Endothelial cell of umbilical vein (primary cell): ENCODE measurements at regions not wholly inside any gene's neighbourhood (a gene's known extent, or its start where the extent isn't known, plus 50 kb on each side); places are given as distances from the start of the nearest gene placed in this dataset.

Experiments used
- BruUV-seq: library from RNA; stranded (reverse); fragments of 400-500 nt; replicated peaks from 2 replicates; lab custom pipeline; 2021; lab: Mats Ljungman, UMichigan
- CTCF ChIA-PET: fragments of 300-600, 350-600 bp; sonication (Branson Sonifier 250); formaldehyde crosslinking; loops from one replicate; lab custom pipeline; 2021; ENCODE audit warnings: antibody characterized with exemption, inconsistent platforms; lab: Charles Lee
- POLR2A ChIA-PET: fragments of 300-600, 350-600 bp; sonication (Branson Sonifier 250); formaldehyde crosslinking; loops from one replicate; lab custom pipeline; 2021; ENCODE audit warnings: antibody characterized with exemption, inconsistent platforms; lab: Charles Lee
- DNase-seq: peaks from one replicate; pipeline ENCODE4 v3.0.0-alpha.2; 2011; ENCODE audit warnings: low read depth, low spot score
- FAIRE-seq: peaks from 2 replicates; lab custom pipeline; 2011; peaks lifted over from hg19 to GRCh38; lab: Jason Lieb, UNC
- H2AFZ ChIP-seq: 2 replicates; pipeline ENCODE4 v1.6.0; 2012; ENCODE audit warnings: low read depth, low read length, control low read depth, inconsistent platforms
- H3K27ac ChIP-seq: 2 replicates; pipeline ENCODE4 v1.5.1; 2011; ENCODE audit warnings: low read depth, mild to moderate bottlenecking, control low read depth, low read length, moderate library complexity; ENCODE audit not compliant: insufficient read depth
- H3K27me3 ChIP-seq, 2 experiments: 2 replicates each; pipeline versions ENCODE4 v1.6.0 to v1.6.1; 2011; ENCODE audit warnings: low read length in 2 of 2, mixed read lengths in 1 of 2; ENCODE audit not compliant: control insufficient read depth in 2 of 2, insufficient read depth in 2 of 2
- H3K36me3 ChIP-seq, 2 experiments: 2 replicates in 1 of 2; 3 replicates in 1 of 2; pipeline ENCODE4 v1.5.1; 2011; ENCODE audit warnings: low read length in 2 of 2, mild to moderate bottlenecking in 1 of 2, moderate library complexity in 1 of 2; ENCODE audit not compliant: control insufficient read depth in 2 of 2, insufficient read depth in 2 of 2; ENCODE audit errors: extremely low read depth in 1 of 2
- H3K4me1 ChIP-seq: 3 replicates; pipeline ENCODE4 v1.5.1; 2011; ENCODE audit warnings: mild to moderate bottlenecking, low read length; ENCODE audit not compliant: control insufficient read depth, insufficient read depth; ENCODE audit errors: extremely low read depth
- H3K4me2 ChIP-seq: 2 replicates; pipeline ENCODE4 v1.6.1; 2011; ENCODE audit warnings: low read length, control low read depth, mixed read lengths; ENCODE audit not compliant: insufficient read depth
- H3K4me3 ChIP-seq, 3 experiments: fragments of 200-600 bp in 1 of 3; sonication (generic), shearing (Covaris generic) in 1 of 3; replicated peaks in 1 of 3; 2 replicates each; pipeline ENCODE4 v1.5.1; 2011 to 2016; ENCODE audit warnings: control low read depth in 3 of 3, low read length in 3 of 3, mild to moderate bottlenecking in 2 of 3, inconsistent platforms in 1 of 3, low read depth in 1 of 3, moderate library complexity in 1 of 3; ENCODE audit not compliant: insufficient read depth in 1 of 3
- H3K79me2 ChIP-seq: 2 replicates; pipeline ENCODE4 v1.6.0; 2012; ENCODE audit warnings: low read length, inconsistent platforms; ENCODE audit not compliant: control insufficient read depth, insufficient read depth
- H3K9ac ChIP-seq: replicated peaks from 2 replicates; pipeline ENCODE3; 2011; ENCODE audit warnings: low read length, control low read depth; ENCODE audit not compliant: insufficient read depth; ENCODE audit errors: extremely low read depth
- H3K9me1 ChIP-seq: replicated peaks from 3 replicates; pipeline ENCODE4 v1.6.0; 2011; ENCODE audit warnings: mild to moderate bottlenecking, low read length; ENCODE audit not compliant: control insufficient read depth, insufficient read depth; ENCODE audit errors: extremely low read depth
- H3K9me3 ChIP-seq: replicated peaks from 2 replicates; pipeline ENCODE4 v1.5.1; 2012; ENCODE audit warnings: low read length, inconsistent platforms; ENCODE audit not compliant: control insufficient read depth, insufficient read depth
- H4K20me1 ChIP-seq: replicated peaks from 2 replicates; pipeline ENCODE3; 2011; ENCODE audit warnings: mild to moderate bottlenecking, low read length; ENCODE audit not compliant: control insufficient read depth, insufficient read depth; ENCODE audit errors: extremely low read depth
- EZH2 ChIP-seq: IDR thresholded peaks from 2 replicates; pipeline ENCODE4 v1.6.1; 2012; ENCODE audit warnings: borderline replicate concordance, low read depth, mild to moderate bottlenecking, moderate library complexity, low read length, inconsistent platforms; ENCODE audit not compliant: severe bottlenecking
- FOS ChIP-seq: IDR thresholded peaks from 2 replicates; pipeline ENCODE4 v1.6.1; 2011; ENCODE audit warnings: mild to moderate bottlenecking, low read length, moderate library complexity, borderline replicate concordance; ENCODE audit not compliant: insufficient read depth
- GATA2 ChIP-seq: IDR thresholded peaks from 2 replicates; pipeline ENCODE4 v1.7.0; 2011; ENCODE audit warnings: low read depth, mild to moderate bottlenecking, moderate library complexity, mixed read lengths, low read length; ENCODE audit not compliant: insufficient read length, insufficient read depth
- JUN ChIP-seq: IDR thresholded peaks from 2 replicates; pipeline ENCODE4 v1.6.1; 2011; ENCODE audit warnings: borderline replicate concordance, low read depth; ENCODE audit not compliant: insufficient read length, insufficient read depth
- MYC ChIP-seq: IDR thresholded peaks from one replicate; pipeline ENCODE4 v1.6.1; 2011; ENCODE audit warnings: mild to moderate bottlenecking, low read depth, low read length
- POLR2A ChIP-seq: IDR thresholded peaks from 2 replicates; pipeline ENCODE4 v1.6.1; 2012; ENCODE audit warnings: low read depth, mild to moderate bottlenecking, control low read depth, low read length
- POLR2AphosphoS5 ChIP-seq: IDR thresholded peaks from 2 replicates; pipeline ENCODE4 v1.6.1; 2012; ENCODE audit warnings: low read depth, mild to moderate bottlenecking, control low read depth, low read length, moderate library complexity; ENCODE audit not compliant: insufficient read depth
- dilution Hi-C: fragments of 300-500 bp; cut with MboI; formaldehyde crosslinking; loops from one replicate; pipeline ENCODE4 v1.15.0; 2019; ENCODE audit warnings: low sequenced_read_pairs; ENCODE audit not compliant: extremely low pct_ligation_motif_present
- intact Hi-C: fragments of 100-400 bp; cut with micrococcal nuclease; formaldehyde crosslinking; loops from one replicate; pipeline ENCODE4 v1.10.0; 2022
- TF ChIP-seq, protein P1 (sequence below), 2 donors: IDR thresholded peaks; 1 replicate in 1 of 2; 2 replicates in 1 of 2; pipeline ENCODE4 v1.5.1; 2011; ENCODE audit warnings: low read length in 2 of 2, mild to moderate bottlenecking in 2 of 2, moderate library complexity in 2 of 2, control low read depth in 1 of 2, inconsistent platforms in 1 of 2, low read depth in 1 of 2; ENCODE audit not compliant: insufficient read depth in 1 of 2; ENCODE audit errors: extremely low read depth in 1 of 2
- TF ChIP-seq, protein P2 (sequence below): IDR thresholded peaks from 2 replicates; pipeline ENCODE4 v1.6.1; 2011; ENCODE audit not compliant: insufficient read depth, insufficient read length

DNA sequence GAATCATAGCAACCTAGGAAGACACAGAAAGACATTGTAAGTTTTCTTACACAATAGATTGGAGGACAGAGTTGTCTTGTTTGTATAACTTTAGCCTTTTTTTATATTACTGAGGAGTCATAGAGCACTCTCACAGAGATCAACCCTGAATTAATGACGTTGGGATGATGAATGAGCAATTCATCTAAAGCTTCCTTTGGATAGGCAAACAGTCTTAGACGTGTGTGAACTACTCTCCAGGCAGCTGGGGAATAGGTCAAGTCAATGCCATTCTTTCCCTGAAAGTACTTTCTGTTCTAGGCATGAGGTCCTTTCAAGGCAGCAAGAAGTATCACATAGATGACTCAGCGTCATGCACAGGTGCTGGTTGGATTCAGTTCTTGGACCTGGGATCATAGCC lies 369.1 kb upstream of the NOVA1 start:
- H3K9me3 ChIP-seq, result no peaks in the 10 kb centered on the region
- ChIA-PET POLR2A (no interaction called here), CTCF (interaction anchor here (1.1 kb wide), 1 partner anchor 12 kb away, joined by 3 read pairs; no protein-coding TSS in a partner anchor)
- TF ChIP-seq, protein P1, sequence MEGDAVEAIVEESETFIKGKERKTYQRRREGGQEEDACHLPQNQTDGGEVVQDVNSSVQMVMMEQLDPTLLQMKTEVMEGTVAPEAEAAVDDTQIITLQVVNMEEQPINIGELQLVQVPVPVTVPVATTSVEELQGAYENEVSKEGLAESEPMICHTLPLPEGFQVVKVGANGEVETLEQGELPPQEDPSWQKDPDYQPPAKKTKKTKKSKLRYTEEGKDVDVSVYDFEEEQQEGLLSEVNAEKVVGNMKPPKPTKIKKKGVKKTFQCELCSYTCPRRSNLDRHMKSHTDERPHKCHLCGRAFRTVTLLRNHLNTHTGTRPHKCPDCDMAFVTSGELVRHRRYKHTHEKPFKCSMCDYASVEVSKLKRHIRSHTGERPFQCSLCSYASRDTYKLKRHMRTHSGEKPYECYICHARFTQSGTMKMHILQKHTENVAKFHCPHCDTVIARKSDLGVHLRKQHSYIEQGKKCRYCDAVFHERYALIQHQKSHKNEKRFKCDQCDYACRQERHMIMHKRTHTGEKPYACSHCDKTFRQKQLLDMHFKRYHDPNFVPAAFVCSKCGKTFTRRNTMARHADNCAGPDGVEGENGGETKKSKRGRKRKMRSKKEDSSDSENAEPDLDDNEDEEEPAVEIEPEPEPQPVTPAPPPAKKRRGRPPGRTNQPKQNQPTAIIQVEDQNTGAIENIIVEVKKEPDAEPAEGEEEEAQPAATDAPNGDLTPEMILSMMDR (IDR thresholded peaks at IDR 0.05; ENCODE audit: extremely low read depth in 1 of 2, insufficient read depth in 1 of 2, low read depth in 1 of 2, low read length in 2 of 2), result no peak
- TF ChIP-seq, protein P2, sequence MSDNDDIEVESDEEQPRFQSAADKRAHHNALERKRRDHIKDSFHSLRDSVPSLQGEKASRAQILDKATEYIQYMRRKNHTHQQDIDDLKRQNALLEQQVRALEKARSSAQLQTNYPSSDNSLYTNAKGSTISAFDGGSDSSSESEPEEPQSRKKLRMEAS, result no peak
- no peak for TF ChIP-seq EZH2
- TF ChIP-seq POLR2AphosphoS5, result no peak
- TF ChIP-seq MYC, result no peak
- no peak for TF ChIP-seq POLR2A
- no peak for TF ChIP-seq JUN
- no peak for TF ChIP-seq FOS
- TF ChIP-seq GATA2, result no peak
- dilution Hi-C loops (no loop called here), intact Hi-C loops (no loop called here)
- no peaks in the 10 kb centered on the region for H3K9me1 ChIP-seq
- no peaks in the 10 kb centered on the region for H3K79me2 ChIP-seq
- BruUV-seq, result no TSS peak
- no peaks in the 10 kb centered on the region for H4K20me1 ChIP-seq
- DNase-seq, result no peak
- H3K4me3 ChIP-seq, result no peak overlapping the region
- H3K9ac ChIP-seq, result no peak overlapping the region
- H3K4me1 ChIP-seq, result no peaks in the 10 kb centered on the region
- H3K27me3 ChIP-seq, result no peaks in the 10 kb centered on the region
- H2AFZ ChIP-seq, result no peak overlapping the region
- no peak overlapping the region for H3K4me2 ChIP-seq
- no peak overlapping the region for H3K27ac ChIP-seq
- no peak for FAIRE-seq
- H3K36me3 ChIP-seq, result no peaks in the 10 kb centered on the region
